ENCODE measurements at regions not wholly inside any gene's neighbourhood (a gene's known extent, or its start where the extent isn't known, plus 50 kb on each side); places are given as distances from the start of the nearest gene placed in this dataset.

DNA sequence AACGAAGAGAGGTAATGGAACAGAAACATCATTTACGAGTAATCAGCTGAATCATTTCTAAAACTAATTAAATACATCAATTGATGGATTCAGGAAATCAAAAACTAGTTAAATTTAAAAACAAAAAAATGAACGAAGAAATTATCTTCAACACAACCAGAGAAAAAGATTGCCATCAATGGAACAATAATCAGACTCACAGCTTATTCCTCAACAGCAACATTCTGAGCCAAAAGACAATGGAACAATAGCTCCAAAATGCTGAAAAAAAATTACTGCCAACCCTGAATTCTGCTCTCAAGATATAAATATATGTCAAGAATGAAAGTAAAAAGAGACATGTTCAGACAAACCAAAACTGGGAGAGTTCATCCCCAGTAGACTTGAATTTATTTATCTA is 65.5 kb upstream of the KLF3 start:
- no peaks in the 10 kb centered on the region for H3K36me3 ChIP-seq (ENCODE audit: control insufficient read depth, insufficient read depth, low read length)
- in situ Hi-C loops (cut with MboI; ENCODE audit: low sequenced_read_pairs) (no loop called here), intact Hi-C loops (cut with micrococcal nuclease) (no loop called here), dilution Hi-C loops (cut with HindIII; ENCODE audit: low sequenced_read_pairs, unreplicated experiment) (no loop called here)
- CTCF ChIA-PET = interaction anchor here (0.7 kb wide), 1 partner anchor 61 kb away, joined by 3 read pairs; no protein-coding TSS in a partner anchor
- H3K4me3 ChIP-seq (ENCODE audit: insufficient read depth, low read depth, low read length) = no peak overlapping the region
- H4K5ac ChIP-seq (ENCODE audit: low read depth, low read length) = no peak overlapping the region
- no peak overlapping the region for H3K27ac ChIP-seq (ENCODE audit: insufficient read depth, low read length)
- no peak overlapping the region for H3K56ac ChIP-seq (ENCODE audit: extremely low read depth, insufficient read depth, low read length)
- H3K18ac ChIP-seq (ENCODE audit: low read depth, low read length) = no peak overlapping the region
- H3K4ac ChIP-seq (ENCODE audit: low read depth, low read length) = no peak overlapping the region
- no peak overlapping the region for H3K14ac ChIP-seq (replicated peaks; ENCODE audit: low read depth, low read length)
- H2BK5ac ChIP-seq (ENCODE audit: low read depth, low read length, poor library complexity, severe bottlenecking) = no peak overlapping the region
- H3K27me3 ChIP-seq (ENCODE audit: control insufficient read depth, insufficient read depth, low read length) = no peaks in the 10 kb centered on the region
- no peak overlapping the region for H2AK5ac ChIP-seq (ENCODE audit: low read depth, low read length)
- no peak overlapping the region for H2BK15ac ChIP-seq (ENCODE audit: low read depth, low read length)
- no peak overlapping the region for H3K23ac ChIP-seq (ENCODE audit: low read depth, low read length)
- no peak overlapping the region for H4K8ac ChIP-seq (ENCODE audit: low read depth in 2 of 2, low read length in 2 of 2)
- H3K9me3 ChIP-seq (ENCODE audit: control insufficient read depth, insufficient read depth, low read length) = no peaks in the 10 kb centered on the region
- no peak overlapping the region for H3K4me2 ChIP-seq (ENCODE audit: low read depth, low read length)
- H4K91ac ChIP-seq (ENCODE audit: insufficient read depth, low read depth, low read length) = no peak overlapping the region
- TF ChIP-seq, protein P1, sequence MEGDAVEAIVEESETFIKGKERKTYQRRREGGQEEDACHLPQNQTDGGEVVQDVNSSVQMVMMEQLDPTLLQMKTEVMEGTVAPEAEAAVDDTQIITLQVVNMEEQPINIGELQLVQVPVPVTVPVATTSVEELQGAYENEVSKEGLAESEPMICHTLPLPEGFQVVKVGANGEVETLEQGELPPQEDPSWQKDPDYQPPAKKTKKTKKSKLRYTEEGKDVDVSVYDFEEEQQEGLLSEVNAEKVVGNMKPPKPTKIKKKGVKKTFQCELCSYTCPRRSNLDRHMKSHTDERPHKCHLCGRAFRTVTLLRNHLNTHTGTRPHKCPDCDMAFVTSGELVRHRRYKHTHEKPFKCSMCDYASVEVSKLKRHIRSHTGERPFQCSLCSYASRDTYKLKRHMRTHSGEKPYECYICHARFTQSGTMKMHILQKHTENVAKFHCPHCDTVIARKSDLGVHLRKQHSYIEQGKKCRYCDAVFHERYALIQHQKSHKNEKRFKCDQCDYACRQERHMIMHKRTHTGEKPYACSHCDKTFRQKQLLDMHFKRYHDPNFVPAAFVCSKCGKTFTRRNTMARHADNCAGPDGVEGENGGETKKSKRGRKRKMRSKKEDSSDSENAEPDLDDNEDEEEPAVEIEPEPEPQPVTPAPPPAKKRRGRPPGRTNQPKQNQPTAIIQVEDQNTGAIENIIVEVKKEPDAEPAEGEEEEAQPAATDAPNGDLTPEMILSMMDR (conservative IDR thresholded peaks at IDR 0.05; ENCODE audit: low read depth, low read length) = no peak
- no peak for TF ChIP-seq FOS (IDR thresholded peaks at IDR 0.05; ENCODE audit: low read depth, low read length)
- TF ChIP-seq POLR2A (IDR thresholded peaks at IDR 0.05; ENCODE audit: low read depth, low read length) = no peak
- no peak for TF ChIP-seq CHD1 (IDR thresholded peaks at IDR 0.05; ENCODE audit: low read depth, low read length)
- TF ChIP-seq MAFK (IDR thresholded peaks at IDR 0.05; ENCODE audit: low read depth, low read length) = no peak
- TF ChIP-seq, protein P2, sequence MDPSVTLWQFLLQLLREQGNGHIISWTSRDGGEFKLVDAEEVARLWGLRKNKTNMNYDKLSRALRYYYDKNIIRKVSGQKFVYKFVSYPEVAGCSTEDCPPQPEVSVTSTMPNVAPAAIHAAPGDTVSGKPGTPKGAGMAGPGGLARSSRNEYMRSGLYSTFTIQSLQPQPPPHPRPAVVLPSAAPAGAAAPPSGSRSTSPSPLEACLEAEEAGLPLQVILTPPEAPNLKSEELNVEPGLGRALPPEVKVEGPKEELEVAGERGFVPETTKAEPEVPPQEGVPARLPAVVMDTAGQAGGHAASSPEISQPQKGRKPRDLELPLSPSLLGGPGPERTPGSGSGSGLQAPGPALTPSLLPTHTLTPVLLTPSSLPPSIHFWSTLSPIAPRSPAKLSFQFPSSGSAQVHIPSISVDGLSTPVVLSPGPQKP (IDR thresholded peaks at IDR 0.05; ENCODE audit: borderline replicate concordance, low read depth, low read length) = no peak
- no peak for TF ChIP-seq SMC3 (IDR thresholded peaks at IDR 0.05; ENCODE audit: low read depth, low read length)
- no peak for TF ChIP-seq BHLHE40 (IDR thresholded peaks at IDR 0.05; ENCODE audit: low read depth, low read length)
- TF ChIP-seq RFX5 (IDR thresholded peaks at IDR 0.05; ENCODE audit: low read depth, low read length) = no peak
- no peak for TF ChIP-seq MAZ (IDR thresholded peaks at IDR 0.05; ENCODE audit: borderline replicate concordance, low read depth, low read length)
- TF ChIP-seq, protein P3, sequence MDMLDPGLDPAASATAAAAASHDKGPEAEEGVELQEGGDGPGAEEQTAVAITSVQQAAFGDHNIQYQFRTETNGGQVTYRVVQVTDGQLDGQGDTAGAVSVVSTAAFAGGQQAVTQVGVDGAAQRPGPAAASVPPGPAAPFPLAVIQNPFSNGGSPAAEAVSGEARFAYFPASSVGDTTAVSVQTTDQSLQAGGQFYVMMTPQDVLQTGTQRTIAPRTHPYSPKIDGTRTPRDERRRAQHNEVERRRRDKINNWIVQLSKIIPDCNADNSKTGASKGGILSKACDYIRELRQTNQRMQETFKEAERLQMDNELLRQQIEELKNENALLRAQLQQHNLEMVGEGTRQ (IDR thresholded peaks at IDR 0.05; ENCODE audit: low read depth, low read length) = no peak
- no peak for TF ChIP-seq RCOR1 (IDR thresholded peaks at IDR 0.05; ENCODE audit: insufficient replicate concordance, low read length)
- TF ChIP-seq MXI1 (IDR thresholded peaks at IDR 0.05; ENCODE audit: borderline replicate concordance, low read depth, low read length) = no peak
- no peak for TF ChIP-seq RAD21 (IDR thresholded peaks at IDR 0.05; ENCODE audit: low read length)
- no peak for TF ChIP-seq NFE2L2 (IDR thresholded peaks at IDR 0.05; ENCODE audit: low read depth, low read length)
- no peak for TF ChIP-seq CEBPB (IDR thresholded peaks at IDR 0.05; ENCODE audit: low read depth, low read length)
- DNase-seq = no peak
- peaks cover 3% of the 10 kb centered on the region for H3K4me1 ChIP-seq (ENCODE audit: control insufficient read depth, insufficient read depth, low read length)
- WGBS, 2 experiments (ENCODE audit: extremely low coverage in 2 of 2, insufficient read length in 1 of 2) = no CpG with 5 or more reads among the region's 3 CpGs
- BruUV-seq (replicated peaks) = no TSS peak
- peaks cover 3% of the 10 kb centered on the region; the same call in 1 of the 2 replicates for H3K9me1 ChIP-seq (ENCODE audit: insufficient read depth, low read length)
- no peak overlapping the region for H2BK20ac ChIP-seq (ENCODE audit: low read depth, low read length)
- H2BK120ac ChIP-seq (ENCODE audit: low read depth, low read length) = no peak overlapping the region
- no peak overlapping the region for H2AFZ ChIP-seq (replicated peaks; ENCODE audit: low read length, poor library complexity)
- H3K79me1 ChIP-seq (ENCODE audit: low read depth in 1 of 2, low read length in 2 of 2) = no peaks in the 10 kb centered on the region
- no peaks in the 10 kb centered on the region for H4K20me1 ChIP-seq (ENCODE audit: insufficient read depth, low read length)
- POLR2A ChIA-PET (ENCODE audit: unreplicated experiment) = no interaction called here
- no peak for ATAC-seq (ENCODE audit: low read depth)
- no peak overlapping the region for H2AK9ac ChIP-seq (replicated peaks; ENCODE audit: low read depth, low read length, poor library complexity)
- H3K9ac ChIP-seq (ENCODE audit: low read depth, low read length) = no peak overlapping the region

Measured in IMR-90 (cell line).